ENCODE measurements at regions not wholly inside any gene's neighbourhood (a gene's known extent, or its start where the extent isn't known, plus 50 kb on each side); places are given as distances from the start of the nearest gene placed in this dataset.
"Not testable (repeated sequence)": the region's sequence is repeated elsewhere in the genome, so short reads cannot be mapped to it uniquely, and the experiment has no call there.

- no peak for DNase-seq (ENCODE audit: low read depth)
Observed at GRCh38 chr13:99777873-99778272, 193.7 kb downstream of the ZIC5 start.

GRCh38 chr13:99774644-99775043 lies 196.9 kb downstream of the ZIC5 start:
- no peak for DNase-seq (ENCODE audit: low read depth)

GRCh38 chr13:99768986-99769385 lies 202.6 kb downstream of the ZIC5 start:
- no peak for DNase-seq (ENCODE audit: low read depth)

GRCh38 chr13:99766641-99767045 lies 204.9 kb downstream of the ZIC5 start:
- no peak for DNase-seq (ENCODE audit: low read depth)

DNA sequence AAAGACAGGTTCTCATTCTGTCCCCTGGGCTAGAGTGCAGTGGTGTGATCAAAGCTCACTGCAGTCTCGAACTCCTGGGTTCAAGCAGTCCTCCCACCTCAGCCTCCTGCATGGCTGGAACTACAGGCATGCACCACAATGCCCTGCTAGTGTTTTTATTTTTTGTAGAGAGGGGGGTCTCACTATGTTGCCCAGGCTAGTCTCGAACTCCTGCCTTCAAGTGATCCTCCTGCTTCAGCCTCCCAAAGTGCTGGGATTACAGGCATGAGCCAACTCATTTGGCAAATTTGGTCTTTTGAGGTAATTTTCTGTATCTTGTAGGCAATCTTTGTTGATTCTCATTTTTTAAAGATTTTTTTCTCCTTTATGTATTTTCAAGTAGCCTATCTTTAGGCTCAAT lies 205.7 kb downstream of the ZIC5 start:
- no peak for DNase-seq (ENCODE audit: low read depth)

- no peak for DNase-seq (ENCODE audit: low read depth)
Observed at GRCh38 chr13:99760456-99760855, 211.1 kb downstream of the ZIC5 start.

DNA sequence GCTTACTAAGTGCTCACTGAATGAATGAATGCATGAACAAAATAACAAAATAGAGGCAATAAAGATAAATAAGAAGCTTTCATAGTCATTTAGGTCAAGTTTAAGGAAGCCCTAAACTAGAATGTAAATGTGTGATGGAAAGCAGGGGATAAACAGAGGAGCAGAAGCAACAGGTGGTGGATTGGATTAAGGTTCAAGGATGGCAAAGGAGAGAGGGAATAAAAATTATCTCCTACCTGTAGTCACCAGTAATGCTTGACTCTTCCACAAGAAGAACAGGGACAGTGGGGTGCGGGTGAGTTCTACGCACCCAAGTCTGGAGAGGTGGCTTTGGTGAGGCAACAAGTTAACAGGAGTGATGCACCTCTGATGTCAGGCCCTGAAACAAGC lies 212.4 kb downstream of the ZIC5 start:
- no peak for DNase-seq (ENCODE audit: low read depth)

DNA sequence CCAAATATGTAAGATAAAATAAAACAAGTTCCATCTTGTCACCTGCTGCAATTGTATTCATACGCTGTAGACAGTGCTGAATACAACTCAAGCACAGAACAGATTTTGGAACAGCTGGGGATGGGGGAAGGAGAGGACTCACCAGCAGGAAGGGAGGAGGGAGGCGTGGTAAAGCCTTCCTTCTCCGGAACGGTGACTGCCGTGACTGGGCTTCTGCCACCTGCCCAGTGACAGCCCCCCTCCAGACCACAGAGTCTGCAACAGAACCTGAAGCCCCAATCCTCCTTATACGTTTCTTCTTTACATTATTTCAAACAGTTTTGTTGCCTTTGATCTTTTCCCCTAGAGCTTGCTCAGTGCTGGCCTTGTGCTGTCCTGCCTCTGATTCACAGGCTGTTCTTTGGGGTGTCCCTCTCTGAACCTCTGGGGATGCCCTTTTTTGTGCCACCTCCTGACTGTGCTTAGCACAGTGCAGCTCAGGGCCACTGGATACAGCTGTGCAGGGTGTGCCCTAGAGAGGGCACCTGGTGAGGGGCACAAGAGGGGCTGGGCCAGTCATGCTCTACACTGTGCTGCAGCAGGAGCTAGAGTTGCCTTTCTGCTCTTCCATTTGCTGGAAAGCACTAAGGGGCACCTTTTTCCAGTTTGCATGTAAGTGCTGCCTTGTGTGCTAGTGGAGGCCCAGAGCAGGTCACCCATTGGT lies 213.0 kb downstream of the ZIC5 start:
- DNase-seq (ENCODE audit: low read depth) = no peak

DNA sequence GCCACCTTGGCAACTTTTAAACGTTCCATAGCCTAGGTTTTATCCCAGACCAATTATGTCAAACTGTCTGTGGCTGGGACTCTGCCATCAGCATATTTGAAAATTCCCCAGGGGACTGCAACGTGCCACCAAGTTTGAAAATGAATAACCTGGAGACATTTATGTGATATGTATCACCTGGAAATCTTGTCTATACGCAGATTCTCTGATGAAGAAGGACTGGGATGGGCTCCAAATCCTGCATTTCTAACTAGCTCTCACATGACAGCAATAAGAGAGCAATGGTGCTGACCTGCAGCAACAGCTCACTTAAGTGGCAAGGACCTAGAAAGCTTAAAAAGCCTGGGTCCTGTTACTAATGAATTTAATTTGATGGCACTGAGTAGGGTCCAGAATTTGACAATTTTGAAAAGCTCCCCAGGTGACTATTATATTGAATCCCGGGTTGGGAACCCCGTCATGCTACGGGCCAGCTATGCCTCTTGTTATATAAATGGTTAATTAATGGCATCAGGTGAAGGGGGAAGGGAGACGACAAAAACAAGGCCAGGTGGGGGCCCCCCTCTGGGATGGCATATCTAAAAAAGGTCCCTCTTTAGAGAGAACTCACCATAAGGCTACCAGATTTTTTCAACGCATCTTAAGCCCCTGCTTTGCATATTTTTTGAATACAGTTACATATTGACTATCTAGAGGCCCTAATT lies 213.7 kb downstream of the ZIC5 start:
- no peak for DNase-seq (ENCODE audit: low read depth)

- DNase-seq (ENCODE audit: low read depth) = no peak
Observed at GRCh38 chr13:99756281-99756680, 215.3 kb downstream of the ZIC5 start.

- DNase-seq (ENCODE audit: low read depth) = not testable (repeated sequence)
Observed at GRCh38 chr13:99754750-99755149, 216.8 kb downstream of the ZIC5 start.

DNA sequence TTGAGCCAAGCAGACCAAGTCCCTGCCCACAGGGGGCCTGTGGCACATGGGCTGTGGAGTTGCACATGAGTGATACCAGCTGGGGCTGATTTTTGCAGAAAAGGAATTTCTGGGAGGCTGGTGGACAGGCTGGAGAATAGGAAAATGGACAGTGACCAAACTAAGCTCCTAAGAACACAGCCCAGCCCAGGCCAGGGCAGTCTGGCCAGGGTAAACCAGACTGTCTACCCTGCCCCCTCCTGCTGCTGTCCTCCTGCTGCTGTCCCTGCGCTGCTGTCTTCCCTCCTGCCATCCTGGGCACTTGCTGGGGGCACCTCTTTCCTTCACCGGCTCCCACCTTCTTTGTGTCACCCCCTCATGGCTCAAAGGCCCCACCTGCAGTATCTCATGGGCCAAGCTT lies 219.2 kb downstream of the ZIC5 start:
- DNase-seq (ENCODE audit: low read depth) = no peak

- DNase-seq (ENCODE audit: low read depth) = no peak
Observed at GRCh38 chr13:99751517-99752199, 219.9 kb downstream of the ZIC5 start.

DNA sequence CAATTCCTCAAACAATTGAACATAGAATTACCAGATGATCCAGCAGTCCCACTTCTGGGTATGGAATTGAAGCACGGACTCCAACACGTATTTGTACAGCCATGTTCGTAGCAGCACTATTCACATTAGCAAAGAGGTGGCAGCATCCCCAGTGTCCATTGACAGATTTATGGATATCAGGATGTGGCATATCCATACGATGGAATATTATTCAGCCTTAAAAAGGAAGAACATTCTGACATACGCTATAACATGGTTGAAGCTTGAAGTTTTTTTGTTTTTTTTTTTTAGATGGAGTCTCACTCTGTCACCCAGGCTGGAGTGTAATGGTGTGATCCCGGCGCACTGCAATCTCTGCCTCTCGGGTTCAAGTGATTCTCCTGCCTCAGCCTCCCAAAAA lies 220.6 kb downstream of the ZIC5 start:
- no peak for DNase-seq (ENCODE audit: low read depth)

GRCh38 chr13:99749271-99750019 lies 222.1 kb downstream of the ZIC5 start:
- DNase-seq (ENCODE audit: low read depth) = no peak

DNA sequence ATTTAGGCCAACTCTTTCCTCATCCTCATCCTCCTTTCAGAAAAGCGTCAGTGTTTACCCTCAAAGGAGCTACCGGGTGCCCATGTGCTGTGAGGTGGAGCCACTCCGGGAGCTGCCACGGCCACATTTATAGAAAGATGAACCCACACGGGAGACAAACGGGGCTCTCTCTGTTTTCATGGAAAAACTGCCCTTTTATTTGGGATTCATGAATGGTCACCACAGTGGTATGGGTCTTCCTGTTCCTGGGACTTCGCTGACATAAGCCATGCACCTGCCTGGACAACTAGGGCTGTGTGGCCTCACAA lies 224.2 kb downstream of the ZIC5 start:
- no peak for DNase-seq (ENCODE audit: low read depth)

DNA sequence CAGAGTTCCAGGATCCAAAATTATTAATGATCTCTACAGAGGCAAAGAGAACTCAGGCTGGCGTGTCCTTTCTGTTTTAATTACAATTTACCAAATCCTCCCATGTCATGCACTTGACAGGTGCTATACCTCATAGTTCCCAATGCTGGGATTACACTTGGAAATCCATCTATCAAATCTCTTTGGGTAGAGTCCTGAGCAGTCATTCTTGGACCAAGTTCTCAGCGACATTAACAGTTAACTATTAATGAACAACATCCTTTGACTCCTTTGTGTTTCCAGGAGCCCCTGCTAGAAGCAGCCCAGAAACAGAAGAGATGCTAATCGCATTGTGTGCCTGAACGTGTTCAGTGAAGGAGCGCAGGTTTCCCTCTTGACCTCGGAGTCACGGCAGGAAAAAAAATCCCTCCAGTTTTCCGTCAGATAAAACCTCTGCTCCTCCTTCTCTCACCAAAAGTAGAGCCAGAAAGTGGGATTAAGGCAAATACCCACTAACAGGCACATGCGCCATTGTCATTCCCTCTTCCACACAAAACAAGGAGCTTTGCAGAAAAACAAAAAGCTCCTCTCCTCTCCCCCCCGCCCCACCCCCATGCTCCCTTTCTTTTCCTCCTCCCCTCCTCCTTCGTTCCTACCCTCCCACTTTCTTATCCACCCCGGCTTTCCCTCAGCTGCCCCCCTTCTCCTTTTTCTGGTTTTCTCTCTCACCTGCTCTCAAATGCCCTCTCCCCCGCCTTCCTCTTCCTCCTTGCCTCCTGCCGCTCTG lies 224.7 kb downstream of the ZIC5 start:
- DNase-seq (ENCODE audit: low read depth) = no peak

GRCh38 chr13:99743094-99743493 lies 228.5 kb downstream of the ZIC5 start:
- DNase-seq (ENCODE audit: low read depth) = no peak

- DNase-seq (ENCODE audit: low read depth) = no peak
Observed at GRCh38 chr13:99741960-99742359, 229.6 kb downstream of the ZIC5 start.

DNA sequence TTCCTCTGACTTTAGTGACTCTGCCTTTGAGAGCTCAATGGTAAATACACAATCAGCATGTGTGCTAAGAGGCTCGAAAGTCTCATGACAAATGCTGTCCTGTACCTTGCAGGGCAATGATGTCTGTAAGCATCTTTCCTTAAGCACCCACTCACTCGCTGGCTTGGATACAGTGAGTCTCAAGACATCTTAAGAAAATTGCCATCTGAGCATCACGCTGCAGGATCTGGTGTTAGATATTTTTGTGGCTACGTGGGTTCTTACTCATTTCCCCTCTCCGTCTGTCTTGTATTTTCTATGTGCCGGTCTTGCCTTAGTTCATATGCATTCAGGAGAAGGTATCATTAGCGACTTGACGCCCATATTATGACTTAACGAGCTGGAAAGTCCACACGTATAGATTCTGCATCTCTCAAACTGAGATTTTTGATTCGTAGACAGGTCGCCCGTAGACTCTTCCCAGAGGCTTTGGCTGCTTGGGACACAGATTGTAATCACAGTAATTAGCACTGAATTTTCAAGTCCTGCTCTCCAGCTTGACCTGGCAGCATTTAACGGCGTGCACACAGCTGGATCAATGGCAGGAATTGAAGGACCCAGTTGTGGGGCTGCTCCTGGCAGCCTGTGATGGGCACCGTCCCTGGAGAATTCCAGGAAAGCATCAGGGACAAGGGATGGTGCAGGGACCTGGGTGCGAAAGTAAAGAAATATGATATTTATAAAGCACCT lies 231.2 kb downstream of the ZIC5 start:
- DNase-seq (ENCODE audit: low read depth) = no peak

GRCh38 chr13:99738626-99739025 lies 232.9 kb downstream of the ZIC5 start:
- no peak for DNase-seq (ENCODE audit: low read depth)
